Loucy (cell line): ENCODE measurements at regions not wholly inside any gene's neighbourhood (a gene's known extent, or its start where the extent isn't known, plus 50 kb on each side); places are given as distances from the start of the nearest gene placed in this dataset.

ENCODE experiments used
- H2AFZ ChIP-seq: fragments of 200-600 bp; sonication (generic); 2 replicates; pipeline ENCODE4 v1.6.0; 2016; ENCODE audit warnings: antibody characterized with exemption, mild to moderate bottlenecking, low read length, moderate library complexity
- H3F3A ChIP-seq: fragments of 200-600 bp; 2 replicates; pipeline ENCODE4 v1.6.0; 2016; ENCODE audit warnings: antibody characterized with exemption, low read depth, mild to moderate bottlenecking
- H3K27me3 ChIP-seq: fragments of 200-600 bp; sonication (generic); 2 replicates; pipeline ENCODE4 v1.6.1; 2014; ENCODE audit warnings: low read length, mild to moderate bottlenecking; ENCODE audit not compliant: insufficient read depth, poor library complexity, severe bottlenecking
- H3K36me3 ChIP-seq: fragments of 200-600 bp; sonication (generic); 2 replicates; pipeline ENCODE4 v1.6.1; 2016; ENCODE audit warnings: low read length; ENCODE audit not compliant: insufficient read depth
- H3K4me1 ChIP-seq: fragments of 200-600 bp; sonication (generic); 2 replicates; pipeline ENCODE4 v1.5.1; 2014; ENCODE audit warnings: low read length, mild to moderate bottlenecking; ENCODE audit not compliant: insufficient read depth, poor library complexity, severe bottlenecking
- H3K4me2 ChIP-seq: fragments of 200-600 bp; sonication (generic); 2 replicates; pipeline ENCODE4 v1.6.0; 2014; ENCODE audit warnings: antibody characterized with exemption, low read length, low read depth, mild to moderate bottlenecking; ENCODE audit not compliant: poor library complexity, severe bottlenecking
- H3K4me3 ChIP-seq: fragments of 200-600 bp; sonication (generic); 2 replicates; pipeline ENCODE4 v1.5.1; 2014; ENCODE audit warnings: low read length, mild to moderate bottlenecking, mixed read lengths; ENCODE audit not compliant: poor library complexity, severe bottlenecking
- H3K79me2 ChIP-seq: fragments of 200-600 bp; sonication (generic); 2 replicates; pipeline ENCODE4 v1.6.1; 2014; ENCODE audit warnings: low read length; ENCODE audit not compliant: insufficient read depth
- H3K9ac ChIP-seq: fragments of 200-600 bp; sonication (generic); 2 replicates; pipeline ENCODE4 v1.6.0; 2014; ENCODE audit warnings: mild to moderate bottlenecking, low read depth, low read length, moderate library complexity; ENCODE audit not compliant: poor library complexity, severe bottlenecking
- H3K9me2 ChIP-seq: fragments of 200-600 bp; sonication (generic); replicated peaks from 2 replicates; pipeline ENCODE4 v1.6.1; 2016; ENCODE audit warnings: low read depth, low read length, mixed read lengths
- H3K9me3 ChIP-seq: fragments of 200-600 bp; sonication (generic); 2 replicates; pipeline ENCODE4 v1.6.1; 2014; ENCODE audit warnings: mild to moderate bottlenecking, antibody characterized with exemption, low read length, low read depth; ENCODE audit not compliant: insufficient read depth
- H4K20me1 ChIP-seq: fragments of 200-600 bp; sonication (generic); 2 replicates; pipeline ENCODE4 v1.6.0; 2014; ENCODE audit warnings: antibody characterized with exemption, low read length, mild to moderate bottlenecking; ENCODE audit not compliant: insufficient read depth, poor library complexity, severe bottlenecking
- CTCF ChIP-seq: fragments of 200-600 bp; sonication (generic); conservative IDR thresholded peaks from 2 replicates; pipeline ENCODE4 v1.5.1; 2014; ENCODE audit warnings: mild to moderate bottlenecking, antibody characterized with exemption, low read length
- EZH2phosphoT487 ChIP-seq: fragments of 200-600 bp; IDR thresholded peaks from 2 replicates; pipeline ENCODE4 v1.6.1; 2018; ENCODE audit warnings: antibody characterized with exemption, mild to moderate bottlenecking, moderate library complexity, borderline replicate concordance

GRCh38 chr12:29071099-29071498 is 78.0 kb upstream of the FAR2 start:
- Histone ChIP-seq H3K9me2 (no peaks in the 10 kb centered on the region), H3K27me3 (no peaks in the 10 kb centered on the region), H2AFZ (peak overlapping the region; percentile 28; the same call in 1 of the 2 replicates), H3K4me3 (no peak overlapping the region), H3K9me3 (no peaks in the 10 kb centered on the region), H3K9ac (no peak overlapping the region), H3K79me2 (no peaks in the 10 kb centered on the region), H3K4me2 (no peak overlapping the region), H3K36me3 (no peaks in the 10 kb centered on the region), H4K20me1 (no peaks in the 10 kb centered on the region), H3K4me1 (peaks cover 6% of the 10 kb centered on the region), H3F3A (no peaks in the 10 kb centered on the region)
- TF ChIP-seq CTCF (no peak), EZH2phosphoT487 (no peak)

GRCh38 chr12:29072631-29073030 is 76.4 kb upstream of the FAR2 start:
- peak overlapping the region; percentile 9; the same call in 1 of the 2 replicates for H2AFZ ChIP-seq
- no peaks in the 10 kb centered on the region for H3K79me2 ChIP-seq
- H3F3A ChIP-seq, result no peaks in the 10 kb centered on the region
- no peak overlapping the region for H3K9ac ChIP-seq
- no peaks in the 10 kb centered on the region for H3K27me3 ChIP-seq
- H3K4me2 ChIP-seq, result no peak overlapping the region
- H3K9me3 ChIP-seq, result no peaks in the 10 kb centered on the region
- TF ChIP-seq EZH2phosphoT487 (no peak), CTCF (no peak)
- peaks cover 6% of the 10 kb centered on the region for H3K4me1 ChIP-seq
- H4K20me1 ChIP-seq, result no peaks in the 10 kb centered on the region
- no peaks in the 10 kb centered on the region for H3K9me2 ChIP-seq
- no peak overlapping the region for H3K4me3 ChIP-seq
- H3K36me3 ChIP-seq, result no peaks in the 10 kb centered on the region

GRCh38 chr12:29073631-29074239 is 75.3 kb upstream of the FAR2 start:
- H2AFZ ChIP-seq, result no peak overlapping the region
- H3K36me3 ChIP-seq, result no peaks in the 10 kb centered on the region
- no peaks in the 10 kb centered on the region for H4K20me1 ChIP-seq
- no peak overlapping the region for H3K4me3 ChIP-seq
- no peaks in the 10 kb centered on the region for H3K9me2 ChIP-seq
- peaks cover 6% of the 10 kb centered on the region for H3K4me1 ChIP-seq
- TF ChIP-seq EZH2phosphoT487 (no peak), CTCF (peak; percentile 79)
- H3K9me3 ChIP-seq, result no peaks in the 10 kb centered on the region
- no peaks in the 10 kb centered on the region for H3F3A ChIP-seq
- no peaks in the 10 kb centered on the region for H3K79me2 ChIP-seq
- H3K4me2 ChIP-seq, result no peak overlapping the region
- no peak overlapping the region for H3K9ac ChIP-seq
- no peaks in the 10 kb centered on the region for H3K27me3 ChIP-seq
